B cell (primary cell): ENCODE measurements at regions not wholly inside any gene's neighbourhood (a gene's known extent, or its start where the extent isn't known, plus 50 kb on each side); places are given as distances from the start of the nearest gene placed in this dataset.

Experiments
- EZH2 ChIP-seq: IDR thresholded peaks from 2 replicates; pipeline ENCODE4 v1.6.1; 2012; ENCODE audit warnings: borderline replicate concordance, low read depth, mild to moderate bottlenecking, moderate library complexity, low read length; ENCODE audit not compliant: insufficient read depth, poor library complexity, severe bottlenecking
- TF ChIP-seq, protein P1 (sequence below): fragments of 200-600 bp; IDR thresholded peaks from one replicate; pipeline ENCODE4 v1.8.0; 2022; ENCODE audit warnings: antibody characterized with exemption, mild to moderate bottlenecking

- TF ChIP-seq, protein P1, sequence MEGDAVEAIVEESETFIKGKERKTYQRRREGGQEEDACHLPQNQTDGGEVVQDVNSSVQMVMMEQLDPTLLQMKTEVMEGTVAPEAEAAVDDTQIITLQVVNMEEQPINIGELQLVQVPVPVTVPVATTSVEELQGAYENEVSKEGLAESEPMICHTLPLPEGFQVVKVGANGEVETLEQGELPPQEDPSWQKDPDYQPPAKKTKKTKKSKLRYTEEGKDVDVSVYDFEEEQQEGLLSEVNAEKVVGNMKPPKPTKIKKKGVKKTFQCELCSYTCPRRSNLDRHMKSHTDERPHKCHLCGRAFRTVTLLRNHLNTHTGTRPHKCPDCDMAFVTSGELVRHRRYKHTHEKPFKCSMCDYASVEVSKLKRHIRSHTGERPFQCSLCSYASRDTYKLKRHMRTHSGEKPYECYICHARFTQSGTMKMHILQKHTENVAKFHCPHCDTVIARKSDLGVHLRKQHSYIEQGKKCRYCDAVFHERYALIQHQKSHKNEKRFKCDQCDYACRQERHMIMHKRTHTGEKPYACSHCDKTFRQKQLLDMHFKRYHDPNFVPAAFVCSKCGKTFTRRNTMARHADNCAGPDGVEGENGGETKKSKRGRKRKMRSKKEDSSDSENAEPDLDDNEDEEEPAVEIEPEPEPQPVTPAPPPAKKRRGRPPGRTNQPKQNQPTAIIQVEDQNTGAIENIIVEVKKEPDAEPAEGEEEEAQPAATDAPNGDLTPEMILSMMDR, result no peak
- TF ChIP-seq EZH2, result no peak
Measured at GRCh38 chr6:48315051-48315719, 204.2 kb upstream of the PTCHD4 start.
